K562 (cell line): ENCODE measurements at regions not wholly inside any gene's neighbourhood (a gene's known extent, or its start where the extent isn't known, plus 50 kb on each side); places are given as distances from the start of the nearest gene placed in this dataset.

Source experiments
- ATAC-seq: fragments of 200-7000 bp; cut with Tn5 transposase; 3 replicates; pipeline ENCODE4 v1.9.1; 2020; ENCODE audit warnings: moderate library complexity
- BruUV-seq: library from RNA; stranded (reverse); fragments of 400-500 nt; replicated peaks from 2 replicates; lab custom pipeline; 2021; lab: Mats Ljungman, UMichigan
- CTCF ChIA-PET: fragments of 300-600 bp; formaldehyde crosslinking; extraction: SDS; loops from one replicate; lab custom pipeline; 2021; ENCODE audit warnings: low intra/inter-chr PET ratio; lab: Yijun Ruan, JAX
- POLR2A ChIA-PET: fragments of 300-600, 350-650 bp; sonication (Branson Sonifier 250); formaldehyde crosslinking; extraction: SDS; loops from one replicate; lab custom pipeline; 2021; ENCODE audit warnings: antibody characterized with exemption, inconsistent platforms; lab: Yijun Ruan, JAX
- DNase-seq, 4 experiments: peaks; one replicate each; pipeline versions ENCODE4 v3.0.0 to v3.0.0-alpha.2; 2011 to 2018; ENCODE audit warnings: low spot score in 3 of 4, mixed read lengths in 3 of 4; ENCODE audit errors: extremely low read depth in 1 of 4
- FAIRE-seq: peaks from 2 replicates; lab custom pipeline; 2011; peaks lifted over from hg19 to GRCh38; lab: Jason Lieb, UNC
- H2AFZ ChIP-seq: 2 replicates; pipeline ENCODE4 v1.6.0; 2011; ENCODE audit warnings: low read depth, low read length, control low read depth, inconsistent platforms
- H3K27ac ChIP-seq: fragments of 200-600 bp; 3 replicates; pipeline ENCODE4 v1.8.0; 2011; ENCODE audit warnings: low read depth, mild to moderate bottlenecking, control low read depth, inconsistent platforms, low read length, moderate library complexity, mixed read lengths; ENCODE audit errors: extremely low read depth
- H3K27me3 ChIP-seq, 2 experiments: fragments of 300-600 bp in 1 of 2; 2 replicates in 1 of 2; 3 replicates in 1 of 2; pipeline versions ENCODE4 v1.6.0 to v1.8.0; 2011; ENCODE audit warnings: inconsistent platforms in 2 of 2, low read length in 2 of 2, mild to moderate bottlenecking in 1 of 2, mixed read lengths in 1 of 2, moderate library complexity in 1 of 2; ENCODE audit not compliant: control insufficient read depth in 2 of 2, insufficient read depth in 2 of 2
- H3K36me3 ChIP-seq: fragments of 300-600 bp; 3 replicates; pipeline ENCODE4 v1.8.0; 2011; ENCODE audit warnings: mild to moderate bottlenecking, low read length, inconsistent platforms; ENCODE audit not compliant: control insufficient read depth, insufficient read depth
- H3K4me1 ChIP-seq, 2 experiments: fragments of 200-600 bp in 1 of 2; replicated peaks in 1 of 2; 2 replicates in 1 of 2; 3 replicates in 1 of 2; pipeline versions ENCODE4 v1.5.1 to v1.8.0; 2011; ENCODE audit warnings: inconsistent platforms in 2 of 2, low read length in 2 of 2, mild to moderate bottlenecking in 1 of 2, mixed read lengths in 1 of 2, moderate library complexity in 1 of 2; ENCODE audit not compliant: control insufficient read depth in 2 of 2, insufficient read depth in 2 of 2
- H3K4me2 ChIP-seq: 2 replicates; pipeline ENCODE4 v1.6.1; 2011; ENCODE audit warnings: low read length, control low read depth, inconsistent platforms, mixed read lengths; ENCODE audit not compliant: insufficient read depth
- H3K4me3 ChIP-seq: fragments of 200-600 bp; sonication (generic), shearing (Covaris generic); 2 replicates; pipeline ENCODE4 v1.5.1; 2016; ENCODE audit warnings: control low read depth, inconsistent platforms
- H3K79me2 ChIP-seq: fragments of 200-600 bp; 3 replicates; pipeline ENCODE4 v1.8.0; 2011; ENCODE audit warnings: low read length, inconsistent platforms; ENCODE audit not compliant: control insufficient read depth, insufficient read depth
- H3K9ac ChIP-seq, 2 experiments: 2 replicates each; pipeline versions ENCODE4 v1.6.0 to v1.6.1; 2011; ENCODE audit warnings: low read depth in 2 of 2, low read length in 2 of 2, control low read depth in 1 of 2, inconsistent platforms in 1 of 2, mild to moderate bottlenecking in 1 of 2, mixed read lengths in 1 of 2; ENCODE audit not compliant: insufficient read depth in 1 of 2
- H3K9me1 ChIP-seq: one replicate; pipeline ENCODE4 v1.6.0; 2011; ENCODE audit warnings: inconsistent platforms, mild to moderate bottlenecking, low read length, moderate library complexity; ENCODE audit not compliant: control insufficient read depth, insufficient read depth
- H3K9me3 ChIP-seq: replicated peaks from 2 replicates; pipeline ENCODE4 v1.5.1; 2011; ENCODE audit warnings: low read depth, low read length, inconsistent platforms; ENCODE audit not compliant: control insufficient read depth, insufficient read depth
- H4K20me1 ChIP-seq: replicated peaks from 2 replicates; pipeline ENCODE4 v1.6.1; 2011; ENCODE audit warnings: low read length, inconsistent platforms, mixed read lengths; ENCODE audit not compliant: control insufficient read depth, insufficient read depth
- KAT7 ChIP-seq: sonication (generic); formaldehyde crosslinking; IDR thresholded peaks from 2 replicates; pipeline ENCODE4 v1.8.0; 2022; ENCODE audit warnings: missing genetic modification reagents, mild to moderate bottlenecking, borderline replicate concordance
- KLF10 ChIP-seq: fragments of 250-450 bp; sonication (Bioruptor Pico); IDR thresholded peaks from 2 replicates; pipeline ENCODE4 v1.6.1; 2021; ENCODE audit warnings: matching md5 sums
- MBD1 ChIP-seq: fragments of 250-450 bp; sonication (Bioruptor Pico); IDR thresholded peaks from 2 replicates; pipeline ENCODE4 v1.8.0; 2022; ENCODE audit warnings: inconsistent platforms
- MIER1 ChIP-seq: fragments of 450-650 bp; IDR thresholded peaks from 2 replicates; pipeline ENCODE4 v1.6.1; 2016; ENCODE audit warnings: antibody characterized with exemption, mild to moderate bottlenecking, low read depth
- NCOA1 ChIP-seq: fragments of 450-650 bp; IDR thresholded peaks from 2 replicates; pipeline ENCODE4 v1.6.1; 2016; ENCODE audit warnings: low read depth
- PCBP2 ChIP-seq: fragments of 200-400 bp; formaldehyde crosslinking; IDR thresholded peaks from 2 replicates; pipeline ENCODE4 v1.6.1; 2018; ENCODE audit warnings: low read length, low read depth, mild to moderate bottlenecking, moderate library complexity; ENCODE audit not compliant: poor library complexity, severe bottlenecking
- POLR2A ChIP-seq: fragments of 450-650 bp; conservative IDR thresholded peaks from 2 replicates; pipeline ENCODE4 v1.6.1; 2016
- RAD21 ChIP-seq, 2 experiments: fragments of 250-450 bp in 1 of 2; fragments of 450-650 bp in 1 of 2; sonication (Bioruptor Pico) in 1 of 2; formaldehyde crosslinking in 1 of 2; IDR thresholded peaks in 1 of 2; conservative IDR thresholded peaks in 1 of 2; 2 replicates each; pipeline versions ENCODE4 v1.4.0 to v1.8.0; 2020 to 2022; ENCODE audit warnings: mild to moderate bottlenecking in 2 of 2, moderate library complexity in 1 of 2
- RBM17 ChIP-seq: fragments of 200-400 bp; formaldehyde crosslinking; IDR thresholded peaks from 2 replicates; pipeline ENCODE4 v1.6.1; 2017; ENCODE audit warnings: low read depth, mild to moderate bottlenecking, low read length, borderline replicate concordance
- RBM34 ChIP-seq: fragments of 200-400 bp; formaldehyde crosslinking; IDR thresholded peaks from 2 replicates; pipeline ENCODE4 v1.6.1; 2018; ENCODE audit warnings: low read length, borderline replicate concordance; ENCODE audit not compliant: insufficient read depth
- RUNX1 ChIP-seq: sonication (generic); IDR thresholded peaks from 2 replicates; pipeline ENCODE4 v1.6.1; 2016; ENCODE audit warnings: antibody characterized with exemption, low read depth
- SPI1 ChIP-seq: IDR thresholded peaks from 2 replicates; pipeline ENCODE4 v1.6.1; 2011; ENCODE audit warnings: low read depth, low read length, control low read depth, borderline replicate concordance
- THRAP3 ChIP-seq: fragments of 450-650 bp; IDR thresholded peaks from 2 replicates; pipeline ENCODE4 v1.6.1; 2016; ENCODE audit warnings: mild to moderate bottlenecking, inconsistent platforms, borderline replicate concordance
- TSC22D4 ChIP-seq: fragments of 450-650 bp; IDR thresholded peaks from 2 replicates; pipeline ENCODE4 v1.6.1; 2016; ENCODE audit warnings: missing genetic modification characterization, missing biosample characterization, control low read depth
- ZNF280B ChIP-seq: fragments of 250-450 bp; sonication (Bioruptor Pico); IDR thresholded peaks from 2 replicates; pipeline ENCODE4 v1.5.1; 2021; ENCODE audit warnings: mild to moderate bottlenecking
- ZNF354B ChIP-seq: fragments of 250-450 bp; sonication (Bioruptor Pico); IDR thresholded peaks from 2 replicates; pipeline ENCODE4 v1.4.0; 2020
- ZNF41 ChIP-seq: fragments of 250-450 bp; sonication (Bioruptor Pico); conservative IDR thresholded peaks from 2 replicates; pipeline ENCODE4 v1.4.0; 2020; ENCODE audit warnings: mild to moderate bottlenecking
- ZNF444 ChIP-seq: fragments of 250-450 bp; sonication (Bioruptor Pico); IDR thresholded peaks from 2 replicates; pipeline ENCODE4 v1.4.0; 2020; ENCODE audit warnings: mild to moderate bottlenecking, moderate library complexity
- ZNF644 ChIP-seq: fragments of 200-800 bp; sonication (Bioruptor generic); IDR thresholded peaks from 2 replicates; pipeline ENCODE4 v1.6.1; 2016; ENCODE audit warnings: low read depth, missing genetic modification characterization, missing compliant biosample characterization
- WGBS: fragments of 100-300 bp; shearing (Covaris generic); methylation state at CpG from one replicate; pipeline ENCODE4 v1.1.6; 2016; ENCODE audit warnings: low coverage, mixed read lengths; ENCODE audit not compliant: insufficient coverage; ENCODE audit errors: missing lambda C conversion rate; 5-methylcytosine and 5-hydroxymethylcytosine counted together
- in situ Hi-C: fragments of 300-500 bp; cut with MboI; formaldehyde crosslinking; loops from 4 replicates; pipeline ENCODE4 v1.15.0; 2018; ENCODE audit warnings: inconsistent platforms, mixed read lengths
- intact Hi-C: fragments of 100-400 bp; cut with micrococcal nuclease; formaldehyde crosslinking; loops from 2 replicates; pipeline ENCODE4 v1.14.2; 2022

- no peaks in the 10 kb centered on the region for H3K36me3 ChIP-seq
- no peak for TF ChIP-seq MIER1
- TF ChIP-seq RAD21 (CRISPR knock-in tag; conservative IDR thresholded peaks at IDR 0.05 in 1 of 2, IDR thresholded peaks at IDR 0.05 in 1 of 2), result no peak
- no peak for TF ChIP-seq RBM17
- no peak for TF ChIP-seq NCOA1
- TF ChIP-seq RUNX1, result no peak
- no peak for TF ChIP-seq KAT7 (CRISPR knock-in tag)
- no peak for TF ChIP-seq SPI1
- TF ChIP-seq ZNF354B, result no peak
- no peak for TF ChIP-seq ZNF444 (CRISPR knock-in tag)
- TF ChIP-seq THRAP3, result no peak
- TF ChIP-seq PCBP2, result no peak
- no peak for TF ChIP-seq RBM34
- no peak for TF ChIP-seq ZNF41 (CRISPR knock-in tag)
- no peak for TF ChIP-seq ZNF644
- TF ChIP-seq MBD1 (CRISPR knock-in tag), result no peak
- TF ChIP-seq KLF10 (CRISPR knock-in tag), result no peak
- no peak for TF ChIP-seq TSC22D4 (tag)
- no peak for TF ChIP-seq ZNF280B (CRISPR knock-in tag)
- no peak for TF ChIP-seq POLR2A
- H4K20me1 ChIP-seq, result no peaks in the 10 kb centered on the region
- in situ Hi-C loops (no loop called here), intact Hi-C loops (no loop called here)
- FAIRE-seq (no peak), ATAC-seq (no peak), DNase-seq (no peak)
- ChIA-PET CTCF (no interaction called here), POLR2A (no interaction called here)
- 2% methylated on average over 6 of the region's 6 CpGs for WGBS
- H3K79me2 ChIP-seq, result no peaks in the 10 kb centered on the region
- no peak overlapping the region for H2AFZ ChIP-seq
- H3K4me2 ChIP-seq, result no peak overlapping the region
- no peaks in the 10 kb centered on the region for H3K4me1 ChIP-seq
- no peak overlapping the region for H3K27ac ChIP-seq
- peaks cover 6% of the 10 kb centered on the region; the same call in 1 of the 2 replicates for H3K9me3 ChIP-seq
- H3K9ac ChIP-seq, result no peak overlapping the region
- H3K9me1 ChIP-seq, result no peaks in the 10 kb centered on the region
- H3K27me3 ChIP-seq, result no peaks in the 10 kb centered on the region
- no peak overlapping the region for H3K4me3 ChIP-seq
- BruUV-seq, result no TSS peak
These were observed 435.9 kb downstream of the DCDC2C start for GRCh38 chr2:4139316-4139715.
